Stomach (tissue), 4 donors: ENCODE measurements at regions not wholly inside any gene's neighbourhood (a gene's known extent, or its start where the extent isn't known, plus 50 kb on each side); places are given as distances from the start of the nearest gene placed in this dataset.

Experiments
- CTCF ChIP-seq, 7 experiments: fragments of 450-650 bp in 4 of 7; fragments of 200-600 bp in 3 of 7; sonication (generic) in 3 of 7; IDR thresholded peaks; one replicate each; pipeline ENCODE4 v1.5.1; 2016 to 2019; ENCODE audit warnings: antibody characterized with exemption in 7 of 7, control low read depth in 2 of 7, mild to moderate bottlenecking in 1 of 7
- POLR2A ChIP-seq, 4 donors: fragments of 450-650 bp; IDR thresholded peaks; one replicate each; pipeline ENCODE4 v1.6.1; 2016; ENCODE audit warnings: antibody characterized with exemption in 4 of 4, control low read depth in 2 of 4, mild to moderate bottlenecking in 1 of 4, moderate library complexity in 1 of 4
- POLR2AphosphoS5 ChIP-seq, 3 donors: sonication (generic); formaldehyde crosslinking; IDR thresholded peaks; one replicate each; pipeline ENCODE4 v1.6.1; 2016; ENCODE audit warnings: antibody characterized with exemption in 3 of 3

- TF ChIP-seq CTCF (IDR thresholded peaks at IDR 0.05) (no peak), POLR2A (IDR thresholded peaks at IDR 0.05) (no peak), POLR2AphosphoS5 (IDR thresholded peaks at IDR 0.05) (no peak)
Measured at GRCh38 chr2:142586693-142587580, 290.5 kb upstream of the KYNU start.
